Ectodermal cell (in vitro differentiated cells): ENCODE measurements at regions not wholly inside any gene's neighbourhood (a gene's known extent, or its start where the extent isn't known, plus 50 kb on each side); places are given as distances from the start of the nearest gene placed in this dataset.

Experiments
- H3K27ac ChIP-seq: 2 replicates; pipeline ENCODE4 v1.7.0; 2013; ENCODE audit warnings: mild to moderate bottlenecking, low read depth, low read length; ENCODE audit not compliant: insufficient read depth, poor library complexity, severe bottlenecking
- H3K27me3 ChIP-seq: 2 replicates; pipeline ENCODE4 v1.7.0; 2013; ENCODE audit warnings: mild to moderate bottlenecking, low read length; ENCODE audit not compliant: insufficient read depth, control insufficient read depth, poor library complexity, severe bottlenecking
- H3K36me3 ChIP-seq: one replicate; pipeline ENCODE4 v1.7.0; 2013; ENCODE audit warnings: low read length; ENCODE audit not compliant: control insufficient read depth, insufficient read depth
- H3K4me1 ChIP-seq: one replicate; pipeline ENCODE4 v1.7.0; 2013; ENCODE audit warnings: low read length; ENCODE audit not compliant: control insufficient read depth, insufficient read depth
- H3K4me3 ChIP-seq: 2 replicates; pipeline ENCODE4 v1.7.0; 2013; ENCODE audit warnings: low read depth, low read length, control low read depth; ENCODE audit not compliant: insufficient read depth
- H3K9me3 ChIP-seq: 2 replicates; pipeline ENCODE4 v1.7.0; 2013; ENCODE audit warnings: mild to moderate bottlenecking, low read length, moderate library complexity; ENCODE audit not compliant: control insufficient read depth
- WGBS, 2 experiments: methylation state at CpG; one replicate each; pipeline ENCODE4 v1.1.7; 2013; ENCODE audit warnings: missing lambda C conversion rate in 2 of 2; 5-methylcytosine and 5-hydroxymethylcytosine counted together

GRCh38 chr4:67036791-67037190, 508.5 kb downstream of the CENPC start:
- Histone ChIP-seq H3K4me1 (no peaks in the 10 kb centered on the region), H3K27me3 (no peaks in the 10 kb centered on the region), H3K36me3 (no peaks in the 10 kb centered on the region), H3K9me3 (no peaks in the 10 kb centered on the region), H3K4me3 (no peak overlapping the region), H3K27ac (no peak overlapping the region)

- Histone ChIP-seq H3K9me3 (no peaks in the 10 kb centered on the region), H3K36me3 (no peaks in the 10 kb centered on the region), H3K27me3 (no peaks in the 10 kb centered on the region), H3K4me1 (no peaks in the 10 kb centered on the region), H3K27ac (no peak overlapping the region), H3K4me3 (no peak overlapping the region)
- WGBS, 2 experiments, result 84 to 94% methylated on average over 1 of the region's 1 CpG
Measured at GRCh38 chr4:67035986-67036385, 509.3 kb downstream of the CENPC start.

- Histone ChIP-seq H3K27me3 (no peaks in the 10 kb centered on the region), H3K4me3 (no peak overlapping the region), H3K27ac (no peak overlapping the region), H3K36me3 (no peaks in the 10 kb centered on the region), H3K4me1 (no peaks in the 10 kb centered on the region), H3K9me3 (no peaks in the 10 kb centered on the region)
- 89 to 95% methylated on average over 2 of the region's 2 CpGs for WGBS, 2 experiments
Measured at GRCh38 chr4:67035501-67035900, 509.8 kb downstream of the CENPC start.

GRCh38 chr4:67030636-67031035, 514.7 kb downstream of the CENPC start:
- Histone ChIP-seq H3K4me3 (no peak overlapping the region), H3K9me3 (no peaks in the 10 kb centered on the region), H3K27me3 (no peaks in the 10 kb centered on the region), H3K36me3 (no peaks in the 10 kb centered on the region), H3K27ac (no peak overlapping the region), H3K4me1 (no peaks in the 10 kb centered on the region)

GRCh38 chr4:67020438-67020797, 524.9 kb downstream of the CENPC start:
- WGBS, 2 experiments, result 82 to 100% methylated on average over 1 of the region's 1 CpG
- no peak overlapping the region for H3K27ac ChIP-seq

GRCh38 chr4:67019686-67020437, 525.4 kb downstream of the CENPC start:
- Histone ChIP-seq H3K4me1 (no peaks in the 10 kb centered on the region), H3K27ac (no peak overlapping the region), H3K36me3 (no peaks in the 10 kb centered on the region), H3K27me3 (no peaks in the 10 kb centered on the region), H3K9me3 (no peaks in the 10 kb centered on the region), H3K4me3 (no peak overlapping the region)
- WGBS, 2 experiments, result 89 to 95% methylated on average over 2 to 3 of the region's 3 CpGs

More at GRCh38 chr4:67020438-67020797, 524.9 kb downstream of the CENPC start:
- Histone ChIP-seq H3K27me3 (no peaks in the 10 kb centered on the region), H3K9me3 (no peaks in the 10 kb centered on the region), H3K4me1 (no peaks in the 10 kb centered on the region), H3K4me3 (no peak overlapping the region), H3K36me3 (no peaks in the 10 kb centered on the region)

- Histone ChIP-seq H3K9me3 (no peaks in the 10 kb centered on the region), H3K4me1 (no peaks in the 10 kb centered on the region), H3K27me3 (no peaks in the 10 kb centered on the region), H3K36me3 (no peaks in the 10 kb centered on the region), H3K27ac (no peak overlapping the region), H3K4me3 (no peak overlapping the region)
- WGBS, 2 experiments, result 59 to 76% methylated on average over 4 of the region's 4 CpGs
Measured at GRCh38 chr4:67014592-67014991, 530.7 kb downstream of the CENPC start.

DNA sequence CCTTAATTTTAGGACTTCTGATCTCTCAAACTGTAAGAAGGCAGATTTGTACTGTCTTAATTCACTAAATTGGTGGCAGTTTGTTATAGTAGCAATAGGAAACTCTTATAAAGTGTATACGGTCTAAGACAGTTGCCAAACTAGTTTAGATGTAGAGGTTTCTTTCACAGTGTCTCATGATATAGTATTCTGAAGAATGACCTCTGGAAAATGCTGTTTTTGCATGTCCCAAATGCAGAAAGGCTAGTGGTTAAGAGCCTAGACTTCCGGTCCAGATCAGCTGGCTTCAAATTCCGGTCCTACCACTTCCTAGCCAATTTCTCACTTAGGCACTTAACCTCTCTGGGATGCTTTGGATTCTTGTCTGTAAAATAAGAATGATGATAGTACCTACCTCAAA, 538.5 kb downstream of the CENPC start:
- no peak overlapping the region for H3K27ac ChIP-seq
- H3K9me3 ChIP-seq, result no peaks in the 10 kb centered on the region
- no peak overlapping the region for H3K4me3 ChIP-seq
- no peaks in the 10 kb centered on the region for H3K27me3 ChIP-seq
- H3K36me3 ChIP-seq, result no peaks in the 10 kb centered on the region
- WGBS, 2 experiments, result 91 to 96% methylated on average over 3 of the region's 3 CpGs
- H3K4me1 ChIP-seq, result no peaks in the 10 kb centered on the region

DNA sequence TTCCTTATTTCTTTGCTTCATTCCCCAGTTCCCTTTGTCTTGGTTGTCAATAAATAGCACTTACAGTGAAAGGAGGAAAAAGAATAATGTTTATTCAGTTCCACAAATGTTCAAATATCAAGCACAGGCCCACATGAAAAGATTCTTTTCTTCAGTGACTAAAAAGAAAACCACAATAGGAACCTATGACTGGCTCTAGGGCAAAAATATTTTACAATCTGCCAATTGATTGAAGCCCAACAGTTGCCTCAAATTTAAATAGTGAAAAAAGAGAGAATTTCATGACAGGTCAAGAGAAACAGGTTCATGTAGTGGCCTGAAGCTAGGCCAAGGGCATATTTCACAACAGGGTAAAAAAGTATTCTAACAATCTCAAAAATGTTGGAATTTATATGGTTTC, 553.8 kb downstream of the CENPC start:
- Histone ChIP-seq H3K4me3 (no peak overlapping the region), H3K36me3 (no peaks in the 10 kb centered on the region), H3K9me3 (no peaks in the 10 kb centered on the region), H3K27me3 (no peaks in the 10 kb centered on the region), H3K4me1 (no peaks in the 10 kb centered on the region), H3K27ac (no peak overlapping the region)

GRCh38 chr4:66974665-66975064, 570.6 kb downstream of the CENPC start:
- no peaks in the 10 kb centered on the region for H3K4me1 ChIP-seq
- no peaks in the 10 kb centered on the region for H3K36me3 ChIP-seq
- H3K4me3 ChIP-seq, result no peak overlapping the region
- no peaks in the 10 kb centered on the region for H3K9me3 ChIP-seq
- H3K27ac ChIP-seq, result no peak overlapping the region
- 100% methylated on average over 1 to 2 of the region's 2 CpGs for WGBS, 2 experiments
- H3K27me3 ChIP-seq, result no peaks in the 10 kb centered on the region

GRCh38 chr4:66972087-66972486, 573.2 kb downstream of the CENPC start:
- no peaks in the 10 kb centered on the region for H3K27me3 ChIP-seq
- 88 to 90% methylated on average over 1 of the region's 2 CpGs for WGBS, 2 experiments
- H3K4me3 ChIP-seq, result no peak overlapping the region
- no peaks in the 10 kb centered on the region for H3K36me3 ChIP-seq
- no peak overlapping the region for H3K27ac ChIP-seq
- H3K9me3 ChIP-seq, result no peaks in the 10 kb centered on the region
- H3K4me1 ChIP-seq, result no peaks in the 10 kb centered on the region
